ENCODE measurements at regions not wholly inside any gene's neighbourhood (a gene's known extent, or its start where the extent isn't known, plus 50 kb on each side); places are given as distances from the start of the nearest gene placed in this dataset.

DNA sequence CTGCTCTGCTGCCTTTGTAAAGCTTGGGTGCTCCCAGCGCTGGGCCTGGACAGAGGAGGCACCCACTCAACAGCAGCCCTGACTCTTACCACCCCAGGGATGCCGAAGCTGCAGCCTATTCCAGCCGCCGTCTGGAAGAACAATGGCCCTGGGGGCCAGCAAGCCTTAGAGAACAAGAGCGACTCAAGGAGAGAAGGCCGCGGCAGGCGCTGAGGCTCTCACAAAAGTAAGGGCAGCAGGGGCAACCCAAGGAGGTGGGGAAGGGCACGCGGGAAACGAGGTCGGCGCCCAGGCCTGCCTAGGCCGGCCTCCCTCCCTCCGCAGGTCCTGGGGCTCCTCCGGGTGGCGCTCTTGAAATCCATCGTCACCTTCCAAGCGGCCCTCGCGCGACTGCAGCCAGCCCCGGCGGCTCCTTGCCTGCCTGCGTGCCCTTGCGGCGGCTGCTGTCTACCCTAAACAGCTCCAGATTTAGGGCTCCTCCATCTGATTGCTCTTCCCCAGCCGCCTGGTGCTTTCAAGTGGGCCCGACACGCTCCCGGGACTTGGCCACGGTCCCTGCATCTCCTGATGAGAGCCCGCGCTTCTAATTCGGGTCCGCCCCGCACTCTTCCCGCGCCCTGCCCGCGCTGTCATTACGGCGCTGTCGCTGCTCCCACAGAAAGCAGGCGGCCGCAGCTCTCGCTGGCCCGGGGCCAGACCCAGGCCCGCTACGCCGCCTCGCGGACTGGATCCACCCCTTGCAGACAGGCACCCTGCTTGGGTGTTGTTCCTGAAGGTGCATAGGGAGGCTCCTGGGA lies 213.3 kb downstream of the SEMA6A start:
- no peaks in the 10 kb centered on the region for H3K9me3 ChIP-seq (ENCODE audit: insufficient read depth, low read length, severe bottlenecking)
- ATAC-seq (ENCODE audit: insufficient read depth, low read depth) (no peak), DNase-seq (no peak)
- H3K9ac ChIP-seq (ENCODE audit: low read depth, low read length), result no peak overlapping the region
- H3K4me2 ChIP-seq (ENCODE audit: insufficient read depth, low read length), result no peak overlapping the region
- TF ChIP-seq, protein P1, sequence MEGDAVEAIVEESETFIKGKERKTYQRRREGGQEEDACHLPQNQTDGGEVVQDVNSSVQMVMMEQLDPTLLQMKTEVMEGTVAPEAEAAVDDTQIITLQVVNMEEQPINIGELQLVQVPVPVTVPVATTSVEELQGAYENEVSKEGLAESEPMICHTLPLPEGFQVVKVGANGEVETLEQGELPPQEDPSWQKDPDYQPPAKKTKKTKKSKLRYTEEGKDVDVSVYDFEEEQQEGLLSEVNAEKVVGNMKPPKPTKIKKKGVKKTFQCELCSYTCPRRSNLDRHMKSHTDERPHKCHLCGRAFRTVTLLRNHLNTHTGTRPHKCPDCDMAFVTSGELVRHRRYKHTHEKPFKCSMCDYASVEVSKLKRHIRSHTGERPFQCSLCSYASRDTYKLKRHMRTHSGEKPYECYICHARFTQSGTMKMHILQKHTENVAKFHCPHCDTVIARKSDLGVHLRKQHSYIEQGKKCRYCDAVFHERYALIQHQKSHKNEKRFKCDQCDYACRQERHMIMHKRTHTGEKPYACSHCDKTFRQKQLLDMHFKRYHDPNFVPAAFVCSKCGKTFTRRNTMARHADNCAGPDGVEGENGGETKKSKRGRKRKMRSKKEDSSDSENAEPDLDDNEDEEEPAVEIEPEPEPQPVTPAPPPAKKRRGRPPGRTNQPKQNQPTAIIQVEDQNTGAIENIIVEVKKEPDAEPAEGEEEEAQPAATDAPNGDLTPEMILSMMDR (IDR thresholded peaks at IDR 0.05; ENCODE audit: borderline replicate concordance, extremely low read depth, low read length, poor library complexity, severe bottlenecking), result no peak
- TF ChIP-seq EZH2 (IDR thresholded peaks at IDR 0.05; ENCODE audit: borderline replicate concordance, low read depth, low read length, severe bottlenecking), result no peak
- H3K79me2 ChIP-seq (ENCODE audit: insufficient read depth, low read length), result no peaks in the 10 kb centered on the region
- no peak overlapping the region for H2AFZ ChIP-seq (ENCODE audit: low read depth, low read length)
- no peak overlapping the region for H3K4me3 ChIP-seq (ENCODE audit: low read depth in 1 of 2, low read length in 2 of 2)
- H4K20me1 ChIP-seq (ENCODE audit: insufficient read depth, low read length), result no peaks in the 10 kb centered on the region
- no peaks in the 10 kb centered on the region for H3K4me1 ChIP-seq (ENCODE audit: insufficient read depth, low read length)
- no peak overlapping the region for H3K27ac ChIP-seq (ENCODE audit: low read length)
- H3K36me3 ChIP-seq (ENCODE audit: insufficient read depth, low read length), result no peaks in the 10 kb centered on the region
- H3K27me3 ChIP-seq (ENCODE audit: insufficient read depth, low read length, poor library complexity), result no peaks in the 10 kb centered on the region

GRCh38 chr5:116360008-116360853 lies 214.4 kb downstream of the SEMA6A start:
- ATAC-seq (ENCODE audit: insufficient read depth, low read depth) (no peak), DNase-seq (no peak)
- Histone ChIP-seq H3K27ac (ENCODE audit: low read length) (no peak overlapping the region), H4K20me1 (ENCODE audit: insufficient read depth, low read length) (no peaks in the 10 kb centered on the region), H3K79me2 (ENCODE audit: insufficient read depth, low read length) (no peaks in the 10 kb centered on the region), H3K27me3 (ENCODE audit: insufficient read depth, low read length, poor library complexity) (no peaks in the 10 kb centered on the region), H3K9me3 (ENCODE audit: insufficient read depth, low read length, severe bottlenecking) (no peaks in the 10 kb centered on the region), H3K9ac (ENCODE audit: low read depth, low read length) (no peak overlapping the region), H3K4me3 (ENCODE audit: low read depth in 1 of 2, low read length in 2 of 2) (no peak overlapping the region), H2AFZ (ENCODE audit: low read depth, low read length) (no peak overlapping the region), H3K4me1 (ENCODE audit: insufficient read depth, low read length) (no peaks in the 10 kb centered on the region), H3K36me3 (ENCODE audit: insufficient read depth, low read length) (no peaks in the 10 kb centered on the region), H3K4me2 (ENCODE audit: insufficient read depth, low read length) (no peak overlapping the region)
- TF ChIP-seq, protein P1 (IDR thresholded peaks at IDR 0.05; ENCODE audit: borderline replicate concordance, extremely low read depth, low read length, poor library complexity, severe bottlenecking), result no peak
- TF ChIP-seq EZH2 (IDR thresholded peaks at IDR 0.05; ENCODE audit: borderline replicate concordance, low read depth, low read length, severe bottlenecking), result no peak

DNA sequence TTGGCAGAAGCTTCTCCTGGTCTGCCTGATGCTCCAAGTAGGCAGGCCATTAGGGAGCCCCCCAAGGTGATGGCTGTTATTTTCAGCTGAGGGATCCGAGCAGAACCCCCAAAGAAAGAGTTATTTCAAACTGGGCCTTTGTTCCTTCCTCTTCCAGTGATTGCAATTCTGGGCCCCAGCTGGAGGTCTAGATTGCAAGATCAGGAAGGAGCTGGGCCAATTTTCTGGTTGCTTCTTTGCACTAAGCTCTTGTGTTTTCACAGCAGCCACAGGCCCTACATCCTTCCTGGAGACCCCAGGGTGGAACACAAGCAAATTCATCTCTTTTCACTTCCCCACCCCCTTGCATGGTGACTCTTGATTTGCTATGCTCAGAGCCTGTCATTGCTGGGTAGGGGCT lies 215.0 kb downstream of the SEMA6A start:
- Histone ChIP-seq H3K4me3 (ENCODE audit: low read depth in 1 of 2, low read length in 2 of 2) (no peak overlapping the region), H2AFZ (ENCODE audit: low read depth, low read length) (no peak overlapping the region), H4K20me1 (ENCODE audit: insufficient read depth, low read length) (no peaks in the 10 kb centered on the region), H3K9me3 (ENCODE audit: insufficient read depth, low read length, severe bottlenecking) (no peaks in the 10 kb centered on the region), H3K36me3 (ENCODE audit: insufficient read depth, low read length) (no peaks in the 10 kb centered on the region), H3K79me2 (ENCODE audit: insufficient read depth, low read length) (no peaks in the 10 kb centered on the region), H3K4me1 (ENCODE audit: insufficient read depth, low read length) (no peaks in the 10 kb centered on the region), H3K9ac (ENCODE audit: low read depth, low read length) (no peak overlapping the region), H3K4me2 (ENCODE audit: insufficient read depth, low read length) (no peak overlapping the region), H3K27ac (ENCODE audit: low read length) (no peak overlapping the region), H3K27me3 (ENCODE audit: insufficient read depth, low read length, poor library complexity) (no peaks in the 10 kb centered on the region)
- no peak for ATAC-seq (ENCODE audit: insufficient read depth, low read depth)
- no peak for TF ChIP-seq EZH2 (IDR thresholded peaks at IDR 0.05; ENCODE audit: borderline replicate concordance, low read depth, low read length, severe bottlenecking)
- TF ChIP-seq, protein P1 (IDR thresholded peaks at IDR 0.05; ENCODE audit: borderline replicate concordance, extremely low read depth, low read length, poor library complexity, severe bottlenecking), result no peak
- no peak for DNase-seq
